ENCODE measurements at regions not wholly inside any gene's neighbourhood (a gene's known extent, or its start where the extent isn't known, plus 50 kb on each side); places are given as distances from the start of the nearest gene placed in this dataset.

- TF ChIP-seq, protein P1, sequence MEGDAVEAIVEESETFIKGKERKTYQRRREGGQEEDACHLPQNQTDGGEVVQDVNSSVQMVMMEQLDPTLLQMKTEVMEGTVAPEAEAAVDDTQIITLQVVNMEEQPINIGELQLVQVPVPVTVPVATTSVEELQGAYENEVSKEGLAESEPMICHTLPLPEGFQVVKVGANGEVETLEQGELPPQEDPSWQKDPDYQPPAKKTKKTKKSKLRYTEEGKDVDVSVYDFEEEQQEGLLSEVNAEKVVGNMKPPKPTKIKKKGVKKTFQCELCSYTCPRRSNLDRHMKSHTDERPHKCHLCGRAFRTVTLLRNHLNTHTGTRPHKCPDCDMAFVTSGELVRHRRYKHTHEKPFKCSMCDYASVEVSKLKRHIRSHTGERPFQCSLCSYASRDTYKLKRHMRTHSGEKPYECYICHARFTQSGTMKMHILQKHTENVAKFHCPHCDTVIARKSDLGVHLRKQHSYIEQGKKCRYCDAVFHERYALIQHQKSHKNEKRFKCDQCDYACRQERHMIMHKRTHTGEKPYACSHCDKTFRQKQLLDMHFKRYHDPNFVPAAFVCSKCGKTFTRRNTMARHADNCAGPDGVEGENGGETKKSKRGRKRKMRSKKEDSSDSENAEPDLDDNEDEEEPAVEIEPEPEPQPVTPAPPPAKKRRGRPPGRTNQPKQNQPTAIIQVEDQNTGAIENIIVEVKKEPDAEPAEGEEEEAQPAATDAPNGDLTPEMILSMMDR (IDR thresholded peaks at IDR 0.05; ENCODE audit: insufficient read depth, low read length): no peak
Measured at GRCh38 chr16:16960785-16961184, 510.0 kb downstream of the XYLT1 start.

DNA sequence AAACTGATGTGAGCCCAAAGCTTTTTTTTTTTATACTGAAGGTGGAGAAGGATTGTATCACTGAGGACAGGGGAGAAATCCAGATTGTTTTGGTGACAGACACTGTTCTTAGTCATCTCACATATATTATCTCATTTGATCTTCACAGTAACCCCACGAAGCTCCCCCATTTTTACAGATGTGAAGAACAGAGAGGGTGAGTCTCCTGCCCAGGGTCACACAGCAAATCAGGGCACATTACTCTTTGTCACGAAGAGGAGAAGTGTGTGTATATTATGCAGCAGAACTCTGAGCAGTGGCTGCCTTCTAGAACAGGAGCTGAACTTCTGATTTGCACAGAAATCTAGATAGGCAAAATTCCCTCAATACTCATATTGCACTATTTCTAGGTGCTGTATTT, 504.3 kb downstream of the XYLT1 start:
- TF ChIP-seq, protein P1 (IDR thresholded peaks at IDR 0.05; ENCODE audit: insufficient read depth, low read length): no peak
- no peak for DNase-seq (ENCODE audit: low read depth)
- no peak overlapping the region for H3K4me3 ChIP-seq (ENCODE audit: low read depth, low read length)

More at GRCh38 chr16:16960785-16961184, 510.0 kb downstream of the XYLT1 start:
- no peak for DNase-seq (ENCODE audit: low read depth)
- no peak overlapping the region for H3K4me3 ChIP-seq (ENCODE audit: low read depth, low read length)

GRCh38 chr16:16971042-16971441, 499.7 kb downstream of the XYLT1 start:
- DNase-seq (ENCODE audit: low read depth): no peak
- TF ChIP-seq, protein P1 (IDR thresholded peaks at IDR 0.05; ENCODE audit: insufficient read depth, low read length): no peak
- H3K4me3 ChIP-seq (ENCODE audit: low read depth, low read length): no peak overlapping the region

GRCh38 chr16:16972831-16973230, 497.9 kb downstream of the XYLT1 start:
- DNase-seq (ENCODE audit: low read depth): no peak
- H3K4me3 ChIP-seq (ENCODE audit: low read depth, low read length): no peak overlapping the region
- TF ChIP-seq, protein P1 (IDR thresholded peaks at IDR 0.05; ENCODE audit: insufficient read depth, low read length): no peak

GRCh38 chr16:16973707-16974591, 496.8 kb downstream of the XYLT1 start:
- TF ChIP-seq, protein P1 (IDR thresholded peaks at IDR 0.05; ENCODE audit: insufficient read depth, low read length): no peak
- no peak for DNase-seq (ENCODE audit: low read depth)
- H3K4me3 ChIP-seq (ENCODE audit: low read depth, low read length): no peak overlapping the region

- TF ChIP-seq, protein P1 (IDR thresholded peaks at IDR 0.05; ENCODE audit: insufficient read depth, low read length): no peak
- no peak overlapping the region for H3K4me3 ChIP-seq (ENCODE audit: low read depth, low read length)
- no peak for DNase-seq (ENCODE audit: low read depth)
Measured at GRCh38 chr16:16982614-16983013, 488.1 kb downstream of the XYLT1 start.

All from fibroblast of the aortic adventitia (primary cell).